ENCODE measurements at regions not wholly inside any gene's neighbourhood (a gene's known extent, or its start where the extent isn't known, plus 50 kb on each side); places are given as distances from the start of the nearest gene placed in this dataset.

DNA sequence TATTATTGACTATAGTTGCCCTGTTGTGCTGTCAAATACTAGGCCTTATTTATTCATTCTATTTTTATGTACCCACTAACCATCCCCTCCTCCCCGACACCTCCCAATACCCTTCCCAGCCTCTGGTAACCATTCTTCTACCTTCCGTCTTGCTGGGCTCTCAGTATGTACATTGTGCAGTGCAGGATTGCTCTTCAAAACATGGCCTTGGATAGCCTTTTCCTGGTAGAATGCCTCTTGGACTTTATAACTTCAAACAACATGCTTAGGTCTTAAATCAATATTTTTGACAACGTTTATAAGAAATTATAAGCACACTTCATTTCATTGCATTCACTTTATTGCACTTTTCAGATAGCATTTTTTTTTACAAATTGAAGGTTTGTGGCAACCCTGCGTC is 172.6 kb upstream of the ACTBL2 start:
- CTCF ChIA-PET, result no interaction called here
- POLR2A ChIA-PET, result no interaction called here

DNA sequence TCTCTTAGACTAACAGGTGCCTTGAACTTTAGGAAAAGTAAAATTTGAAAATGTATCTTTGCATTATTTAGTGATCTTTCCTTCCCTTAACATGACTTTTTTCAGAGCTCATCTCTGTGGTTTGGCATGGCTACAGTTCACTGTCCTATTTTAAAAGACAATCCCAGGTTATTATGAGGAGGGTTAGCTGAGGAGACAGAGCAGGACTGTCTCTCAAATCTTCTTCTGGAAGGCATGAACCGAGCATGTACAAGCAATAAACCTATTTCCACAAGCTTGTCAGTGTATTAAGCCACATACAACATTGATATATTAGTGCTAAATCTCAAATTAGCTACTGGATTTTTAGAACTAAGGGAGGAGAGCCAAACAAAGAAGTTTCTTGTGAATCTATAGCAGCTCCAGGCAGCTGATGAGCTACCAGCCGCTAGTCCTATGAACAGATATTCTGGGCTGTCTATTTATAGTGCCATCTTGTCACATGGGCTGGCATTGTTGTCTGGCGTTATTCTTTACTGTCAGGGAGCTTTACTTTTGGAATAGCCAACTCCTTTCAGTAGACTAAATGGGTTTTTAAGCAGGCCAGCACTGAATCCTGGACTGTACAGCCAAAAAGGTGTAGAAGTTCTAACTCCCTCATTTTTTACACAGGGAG is 171.2 kb upstream of the ACTBL2 start:
- Mint-ChIP-seq H3K9me3 (ENCODE audit: insufficient read depth) (peaks cover 3% of the 10 kb centered on the region), H3K4me1 (no peaks in the 10 kb centered on the region), H3K27me3 (peaks cover 7% of the 10 kb centered on the region), H3K27ac (no peak overlapping the region), H3K4me3 (no peak overlapping the region)
- Histone ChIP-seq H4K20me1 (ENCODE audit: control insufficient read depth, insufficient read depth, low read length, poor library complexity, severe bottlenecking) (no peaks in the 10 kb centered on the region), H3K4me2 (replicated peaks; ENCODE audit: low read depth, low read length, poor library complexity, severe bottlenecking) (no peak overlapping the region), H3K4me1 (ENCODE audit: control insufficient read depth in 2 of 2, insufficient read depth in 2 of 2, low read length in 2 of 2) (no peaks in the 10 kb centered on the region), H3K9ac (ENCODE audit: low read length) (no peak overlapping the region), H3K27me3 (replicated peaks in 1 of 4; ENCODE audit: control extremely low read depth in 1 of 4, control insufficient read depth in 3 of 4, insufficient read depth in 4 of 4, low read length in 3 of 4) (no peaks in the 10 kb centered on the region), H3K79me2 (ENCODE audit: control insufficient read depth, insufficient read depth, low read length) (no peaks in the 10 kb centered on the region), H3K9me3 (ENCODE audit: control extremely low read depth in 1 of 3, control insufficient read depth in 2 of 3, insufficient read depth in 1 of 3, low read length in 2 of 3) (no peaks in the 10 kb centered on the region), H2AFZ (ENCODE audit: insufficient read depth, low read depth, low read length, poor library complexity, severe bottlenecking) (no peak overlapping the region), H3K4me3 (ENCODE audit: control extremely low read depth in 1 of 5, extremely low read depth in 1 of 5, insufficient read depth in 1 of 5, low read depth in 2 of 5, low read length in 4 of 5) (no peak overlapping the region), H3K27ac (ENCODE audit: low read length in 2 of 2) (no peak overlapping the region), H3K36me3 (replicated peaks in 1 of 2; ENCODE audit: control extremely low read depth in 1 of 2, control insufficient read depth in 1 of 2, extremely low read depth in 1 of 2, insufficient read depth in 2 of 2, low read length in 1 of 2) (no peaks in the 10 kb centered on the region)
- TF ChIP-seq, protein P1, sequence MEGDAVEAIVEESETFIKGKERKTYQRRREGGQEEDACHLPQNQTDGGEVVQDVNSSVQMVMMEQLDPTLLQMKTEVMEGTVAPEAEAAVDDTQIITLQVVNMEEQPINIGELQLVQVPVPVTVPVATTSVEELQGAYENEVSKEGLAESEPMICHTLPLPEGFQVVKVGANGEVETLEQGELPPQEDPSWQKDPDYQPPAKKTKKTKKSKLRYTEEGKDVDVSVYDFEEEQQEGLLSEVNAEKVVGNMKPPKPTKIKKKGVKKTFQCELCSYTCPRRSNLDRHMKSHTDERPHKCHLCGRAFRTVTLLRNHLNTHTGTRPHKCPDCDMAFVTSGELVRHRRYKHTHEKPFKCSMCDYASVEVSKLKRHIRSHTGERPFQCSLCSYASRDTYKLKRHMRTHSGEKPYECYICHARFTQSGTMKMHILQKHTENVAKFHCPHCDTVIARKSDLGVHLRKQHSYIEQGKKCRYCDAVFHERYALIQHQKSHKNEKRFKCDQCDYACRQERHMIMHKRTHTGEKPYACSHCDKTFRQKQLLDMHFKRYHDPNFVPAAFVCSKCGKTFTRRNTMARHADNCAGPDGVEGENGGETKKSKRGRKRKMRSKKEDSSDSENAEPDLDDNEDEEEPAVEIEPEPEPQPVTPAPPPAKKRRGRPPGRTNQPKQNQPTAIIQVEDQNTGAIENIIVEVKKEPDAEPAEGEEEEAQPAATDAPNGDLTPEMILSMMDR (IDR thresholded peaks at IDR 0.05), result no peak
- TF ChIP-seq EZH2 (IDR thresholded peaks at IDR 0.05; ENCODE audit: borderline replicate concordance, insufficient read depth, low read depth, low read length, poor library complexity, severe bottlenecking), result no peak
- POLR2A ChIA-PET, result no interaction called here
- ATAC-seq (ENCODE audit: low read depth) (no peak), DNase-seq (no peak)
- intact Hi-C loops (cut with micrococcal nuclease), result no loop called here
- 53% methylated on average over 2 of the region's 3 CpGs for WGBS (ENCODE audit: insufficient coverage)
- CTCF ChIA-PET, result no interaction called here

More for the DNA sequence above, 172.6 kb upstream of the ACTBL2 start:
- Histone ChIP-seq H4K20me1 (ENCODE audit: control insufficient read depth, insufficient read depth, low read length, poor library complexity, severe bottlenecking) (no peaks in the 10 kb centered on the region), H3K4me2 (replicated peaks; ENCODE audit: low read depth, low read length, poor library complexity, severe bottlenecking) (no peak overlapping the region), H3K4me1 (ENCODE audit: control insufficient read depth in 2 of 2, insufficient read depth in 2 of 2, low read length in 2 of 2) (no peaks in the 10 kb centered on the region), H3K27ac (ENCODE audit: low read length in 2 of 2) (no peak overlapping the region), H3K4me3 (ENCODE audit: control extremely low read depth in 1 of 5, extremely low read depth in 1 of 5, insufficient read depth in 1 of 5, low read depth in 2 of 5, low read length in 4 of 5) (no peak overlapping the region), H3K27me3 (replicated peaks in 1 of 4; ENCODE audit: control extremely low read depth in 1 of 4, control insufficient read depth in 3 of 4, insufficient read depth in 4 of 4, low read length in 3 of 4) (no peaks in the 10 kb centered on the region), H2AFZ (ENCODE audit: insufficient read depth, low read depth, low read length, poor library complexity, severe bottlenecking) (no peak overlapping the region), H3K9ac (ENCODE audit: low read length) (no peak overlapping the region), H3K36me3 (replicated peaks in 1 of 2; ENCODE audit: control extremely low read depth in 1 of 2, control insufficient read depth in 1 of 2, extremely low read depth in 1 of 2, insufficient read depth in 2 of 2, low read length in 1 of 2) (no peaks in the 10 kb centered on the region), H3K79me2 (ENCODE audit: control insufficient read depth, insufficient read depth, low read length) (no peaks in the 10 kb centered on the region), H3K9me3 (ENCODE audit: control extremely low read depth in 1 of 3, control insufficient read depth in 2 of 3, insufficient read depth in 1 of 3, low read length in 2 of 3) (no peaks in the 10 kb centered on the region)
- DNase-seq (no peak), ATAC-seq (ENCODE audit: low read depth) (no peak)
- TF ChIP-seq, protein P1 (IDR thresholded peaks at IDR 0.05), result no peak
- no peak for TF ChIP-seq EZH2 (IDR thresholded peaks at IDR 0.05; ENCODE audit: borderline replicate concordance, insufficient read depth, low read depth, low read length, poor library complexity, severe bottlenecking)
- Mint-ChIP-seq H3K27ac (no peak overlapping the region), H3K4me1 (no peaks in the 10 kb centered on the region), H3K27me3 (peaks cover under 1% of the 10 kb centered on the region), H3K4me3 (no peak overlapping the region), H3K9me3 (ENCODE audit: insufficient read depth) (peaks cover 3% of the 10 kb centered on the region)
- WGBS (ENCODE audit: insufficient coverage), result 100% methylated on average over 2 of the region's 4 CpGs
- intact Hi-C loops (cut with micrococcal nuclease), result no loop called here
